Endothelial cell (in vitro differentiated cells): ENCODE measurements at regions not wholly inside any gene's neighbourhood (a gene's known extent, or its start where the extent isn't known, plus 50 kb on each side); places are given as distances from the start of the nearest gene placed in this dataset.
"Not testable (repeated sequence)": the region's sequence is repeated elsewhere in the genome, so short reads cannot be mapped to it uniquely, and the experiment has no call there.

Source experiments
- DNase-seq: peaks from one replicate; pipeline ENCODE4 v3.0.0; 2021; ENCODE audit warnings: low spot score
- H3K27ac Mint-ChIP-seq: one replicate; pipeline ENCODE4 v1.8.0; 2021; ENCODE audit warnings: mixed read lengths, inconsistent platforms; ENCODE audit not compliant: unreplicated experiment
- H3K27me3 Mint-ChIP-seq: one replicate; pipeline ENCODE4 v1.8.0; 2021; ENCODE audit warnings: mild to moderate bottlenecking, moderate library complexity, mixed read lengths, inconsistent platforms; ENCODE audit not compliant: unreplicated experiment
- H3K36me3 Mint-ChIP-seq: one replicate; pipeline ENCODE4 v1.8.0; 2021; ENCODE audit warnings: mild to moderate bottlenecking, low read depth, mixed read lengths, inconsistent platforms; ENCODE audit not compliant: unreplicated experiment
- H3K4me1 Mint-ChIP-seq: one replicate; pipeline ENCODE4 v1.8.0; 2021; ENCODE audit warnings: mild to moderate bottlenecking, mixed read lengths, inconsistent platforms; ENCODE audit not compliant: unreplicated experiment
- H3K4me3 Mint-ChIP-seq: one replicate; pipeline ENCODE4 v1.8.0; 2021; ENCODE audit warnings: mild to moderate bottlenecking, mixed read lengths, inconsistent platforms; ENCODE audit not compliant: unreplicated experiment
- H3K9me3 Mint-ChIP-seq: one replicate; pipeline ENCODE4 v1.8.0; 2021; ENCODE audit warnings: mixed read lengths, inconsistent platforms; ENCODE audit not compliant: unreplicated experiment
- TF ChIP-seq, protein P1 (sequence below): fragments of 200-600 bp; sonication (generic); IDR thresholded peaks from one replicate; pipeline ENCODE4 v1.5.0; 2021; ENCODE audit warnings: antibody characterized with exemption; ENCODE audit not compliant: unreplicated experiment

DNA sequence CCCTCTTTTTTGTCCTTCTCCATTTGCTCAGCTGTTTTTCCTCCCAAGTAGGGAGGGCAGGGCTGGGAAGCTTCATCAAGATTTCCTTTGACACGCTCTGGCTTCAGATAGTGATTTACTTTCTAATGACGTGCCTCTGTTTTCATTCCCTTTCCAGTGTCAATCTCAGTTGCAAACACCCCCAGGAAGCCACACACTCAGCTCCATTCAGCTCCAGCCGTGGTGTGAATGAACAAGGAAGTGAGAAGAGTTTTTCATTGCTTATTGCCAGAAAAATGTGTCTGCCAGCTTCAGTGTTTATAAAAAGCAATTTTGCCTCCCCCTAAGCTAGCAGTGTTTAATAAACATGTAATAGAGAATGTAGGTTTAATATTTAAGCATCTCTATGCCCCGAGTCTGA, 108.7 kb upstream of the DPP6 start:
- no peak for DNase-seq
- peaks cover 15% of the 10 kb centered on the region for H3K36me3 Mint-ChIP-seq
- peaks cover 5% of the 10 kb centered on the region for H3K27me3 Mint-ChIP-seq
- TF ChIP-seq, protein P1, sequence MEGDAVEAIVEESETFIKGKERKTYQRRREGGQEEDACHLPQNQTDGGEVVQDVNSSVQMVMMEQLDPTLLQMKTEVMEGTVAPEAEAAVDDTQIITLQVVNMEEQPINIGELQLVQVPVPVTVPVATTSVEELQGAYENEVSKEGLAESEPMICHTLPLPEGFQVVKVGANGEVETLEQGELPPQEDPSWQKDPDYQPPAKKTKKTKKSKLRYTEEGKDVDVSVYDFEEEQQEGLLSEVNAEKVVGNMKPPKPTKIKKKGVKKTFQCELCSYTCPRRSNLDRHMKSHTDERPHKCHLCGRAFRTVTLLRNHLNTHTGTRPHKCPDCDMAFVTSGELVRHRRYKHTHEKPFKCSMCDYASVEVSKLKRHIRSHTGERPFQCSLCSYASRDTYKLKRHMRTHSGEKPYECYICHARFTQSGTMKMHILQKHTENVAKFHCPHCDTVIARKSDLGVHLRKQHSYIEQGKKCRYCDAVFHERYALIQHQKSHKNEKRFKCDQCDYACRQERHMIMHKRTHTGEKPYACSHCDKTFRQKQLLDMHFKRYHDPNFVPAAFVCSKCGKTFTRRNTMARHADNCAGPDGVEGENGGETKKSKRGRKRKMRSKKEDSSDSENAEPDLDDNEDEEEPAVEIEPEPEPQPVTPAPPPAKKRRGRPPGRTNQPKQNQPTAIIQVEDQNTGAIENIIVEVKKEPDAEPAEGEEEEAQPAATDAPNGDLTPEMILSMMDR = no peak
- H3K27ac Mint-ChIP-seq = no peak overlapping the region
- H3K4me1 Mint-ChIP-seq = no peaks in the 10 kb centered on the region
- H3K9me3 Mint-ChIP-seq = peaks cover 49% of the 10 kb centered on the region
- H3K4me3 Mint-ChIP-seq = no peak overlapping the region

DNA sequence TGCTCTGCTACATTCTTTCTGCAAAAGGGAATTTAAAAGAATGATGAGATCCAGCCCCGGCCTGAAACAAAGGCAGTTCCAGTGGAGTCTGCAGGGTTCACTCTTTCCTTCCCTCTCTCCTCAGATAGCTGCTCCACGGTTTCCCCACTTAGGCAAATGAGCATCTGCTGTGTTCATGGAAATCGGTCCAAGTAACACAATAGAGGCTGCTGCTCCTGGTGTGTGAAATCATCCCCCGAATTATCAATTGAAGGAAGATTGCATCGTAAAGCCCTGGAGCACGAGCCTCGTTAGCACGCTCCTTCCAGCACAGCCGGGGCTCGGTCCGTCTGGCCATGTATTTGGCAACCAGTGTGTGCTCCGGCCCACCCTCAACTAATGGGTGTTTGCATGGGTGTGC, 108.3 kb upstream of the DPP6 start:
- Mint-ChIP-seq H3K4me3 (no peak overlapping the region), H3K36me3 (peaks cover 11% of the 10 kb centered on the region), H3K4me1 (no peaks in the 10 kb centered on the region), H3K27ac (no peak overlapping the region), H3K9me3 (peaks cover 45% of the 10 kb centered on the region), H3K27me3 (peaks cover 5% of the 10 kb centered on the region)
- no peak for DNase-seq
- TF ChIP-seq, protein P1 = no peak

DNA sequence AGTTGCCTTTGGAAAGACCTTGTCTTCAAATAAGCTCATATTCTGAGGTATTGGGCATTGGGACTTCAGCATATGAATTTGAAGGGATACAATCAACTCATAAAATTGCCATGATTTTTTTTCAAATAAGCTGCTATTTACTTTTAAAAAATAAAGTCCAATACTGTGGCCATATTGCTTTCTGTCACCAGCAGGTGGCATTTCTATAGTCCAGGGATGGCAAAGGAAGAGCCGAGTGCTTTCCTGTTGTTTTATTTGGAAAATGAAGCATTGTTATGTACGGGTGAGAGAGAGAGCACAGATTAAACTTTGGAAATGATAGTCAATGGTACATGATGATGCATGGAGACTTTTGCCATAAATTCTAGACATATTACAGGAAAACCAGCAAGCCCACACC, 104.1 kb upstream of the DPP6 start:
- Mint-ChIP-seq H3K27me3 (peaks cover 10% of the 10 kb centered on the region), H3K36me3 (peaks cover 13% of the 10 kb centered on the region), H3K27ac (no peak overlapping the region), H3K9me3 (peaks cover 43% of the 10 kb centered on the region), H3K4me1 (no peaks in the 10 kb centered on the region), H3K4me3 (no peak overlapping the region)
- TF ChIP-seq, protein P1 = no peak
- DNase-seq = no peak

DNA sequence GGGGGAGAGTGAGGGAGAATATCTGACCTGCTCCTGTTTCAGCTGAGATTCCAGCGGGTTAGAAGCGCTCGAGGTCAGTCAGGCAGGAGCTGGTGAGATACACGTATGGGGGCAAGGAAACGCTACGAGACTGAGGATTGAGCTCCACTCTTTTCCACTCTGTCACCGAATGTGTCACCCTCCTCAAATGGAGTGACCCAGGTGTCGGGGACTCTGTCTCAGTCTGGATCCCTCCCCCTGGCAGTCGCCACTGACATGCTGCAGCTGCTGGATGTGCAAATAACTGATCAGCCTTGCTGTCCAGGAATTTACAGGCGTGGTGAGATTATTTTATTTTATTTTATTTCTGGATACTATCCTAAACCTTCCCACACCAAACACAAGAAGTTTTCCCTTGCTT, 100.9 kb upstream of the DPP6 start:
- Mint-ChIP-seq H3K36me3 (peaks cover 7% of the 10 kb centered on the region), H3K4me3 (no peak overlapping the region), H3K27ac (no peak overlapping the region), H3K4me1 (no peaks in the 10 kb centered on the region), H3K9me3 (peaks cover 30% of the 10 kb centered on the region), H3K27me3 (peaks cover 10% of the 10 kb centered on the region)
- TF ChIP-seq, protein P1 = no peak
- no peak for DNase-seq

DNA sequence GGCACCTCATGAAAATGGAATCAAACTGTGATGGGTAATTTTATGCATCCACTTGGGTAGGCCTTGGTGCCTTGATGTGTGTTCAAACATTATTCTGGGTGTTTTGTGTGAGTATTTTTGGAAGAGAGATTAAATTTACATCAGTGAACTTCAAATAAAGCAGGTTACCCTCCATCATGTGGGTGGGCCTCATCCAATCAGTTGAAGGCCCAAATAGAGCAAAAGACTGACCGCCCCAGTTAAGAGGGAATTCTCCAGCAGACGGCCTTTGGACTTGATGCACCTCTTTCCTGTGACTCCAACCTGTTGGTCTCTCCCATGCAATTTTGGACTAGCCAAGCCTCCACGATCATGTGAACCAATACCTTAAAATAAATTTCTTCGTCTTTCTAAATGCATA, 97.7 kb upstream of the DPP6 start:
- peaks cover 9% of the 10 kb centered on the region for H3K27me3 Mint-ChIP-seq
- H3K4me3 Mint-ChIP-seq = no peak overlapping the region
- peaks cover 34% of the 10 kb centered on the region for H3K9me3 Mint-ChIP-seq
- H3K27ac Mint-ChIP-seq = no peak overlapping the region
- peaks cover 7% of the 10 kb centered on the region for H3K36me3 Mint-ChIP-seq
- DNase-seq = no peak
- TF ChIP-seq, protein P1 = no peak
- H3K4me1 Mint-ChIP-seq = no peaks in the 10 kb centered on the region

DNA sequence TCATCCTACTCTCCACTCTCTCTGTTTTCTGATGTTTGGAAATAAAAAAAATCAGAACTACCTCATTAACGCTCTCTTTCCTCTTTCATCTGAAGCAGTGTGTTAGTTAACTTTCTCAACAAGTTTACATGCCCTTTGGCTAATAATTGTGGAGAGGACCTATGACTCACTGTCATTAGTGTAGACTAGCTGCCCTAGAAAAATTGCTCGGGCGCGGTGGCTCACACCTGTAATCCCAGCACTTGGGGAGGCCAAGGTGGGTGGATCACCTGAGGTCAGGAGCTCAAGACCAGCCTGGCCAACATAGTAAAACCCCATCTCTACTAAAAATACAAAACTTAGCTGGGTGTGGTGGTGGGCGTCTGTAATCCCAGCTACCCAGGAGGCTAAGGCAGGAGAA, 94.5 kb upstream of the DPP6 start:
- not testable (repeated sequence) for DNase-seq, H3K27me3 Mint-ChIP-seq, H3K36me3 Mint-ChIP-seq

DNA sequence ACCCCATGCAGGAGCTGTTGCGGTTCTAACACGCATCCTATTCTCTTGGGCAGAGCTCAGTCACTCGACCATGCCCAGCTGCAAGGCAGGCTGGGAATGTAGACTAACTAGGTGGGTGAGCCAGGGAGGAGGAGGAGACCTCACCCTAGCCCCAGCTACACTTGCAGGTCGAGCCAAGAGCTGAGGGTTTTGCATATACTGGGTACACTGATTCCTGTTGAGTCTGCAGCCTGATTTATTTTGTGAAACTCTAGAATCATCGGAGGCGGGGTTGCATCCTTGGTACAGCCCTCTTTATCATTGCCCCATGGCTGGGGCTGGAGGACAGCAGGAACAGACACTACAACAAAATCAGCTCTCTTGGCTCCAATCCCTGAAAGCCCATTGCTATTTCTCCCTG, 93.8 kb upstream of the DPP6 start:
- not testable (repeated sequence) for H3K4me3 Mint-ChIP-seq, H3K4me1 Mint-ChIP-seq, H3K27me3 Mint-ChIP-seq, H3K36me3 Mint-ChIP-seq, H3K27ac Mint-ChIP-seq, DNase-seq
- H3K9me3 Mint-ChIP-seq = peaks cover 27% of the 10 kb centered on the region

More for the DNA sequence above, 94.5 kb upstream of the DPP6 start:
- H3K9me3 Mint-ChIP-seq = peaks cover 23% of the 10 kb centered on the region
- not testable (repeated sequence) for H3K4me3 Mint-ChIP-seq, H3K4me1 Mint-ChIP-seq, H3K27ac Mint-ChIP-seq

DNA sequence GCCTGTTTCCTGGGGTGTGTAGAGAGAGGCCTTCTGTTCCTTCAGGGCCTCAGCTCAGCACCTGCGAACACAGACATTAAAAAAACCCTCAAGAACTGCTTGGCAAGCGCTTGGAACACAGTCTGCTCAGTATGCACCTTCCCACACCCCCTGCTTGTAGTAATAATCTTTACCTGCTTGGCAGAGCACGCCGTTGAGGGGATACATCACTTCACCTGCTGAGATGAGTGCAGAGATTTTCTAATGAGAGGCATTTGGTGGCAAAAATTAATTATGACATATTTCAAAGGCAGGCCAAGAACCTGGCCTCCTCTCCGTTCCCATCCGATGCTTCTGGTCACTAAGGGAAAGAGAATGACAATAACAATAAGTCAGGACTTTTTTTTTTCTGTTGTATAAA, 93.4 kb upstream of the DPP6 start:
- H3K36me3 Mint-ChIP-seq, H3K27me3 Mint-ChIP-seq, H3K4me1 Mint-ChIP-seq, H3K4me3 Mint-ChIP-seq, H3K27ac Mint-ChIP-seq, DNase-seq: not testable (repeated sequence)
- H3K9me3 Mint-ChIP-seq = peaks cover 27% of the 10 kb centered on the region
